GM21423 (cell line): ENCODE measurements at regions not wholly inside any gene's neighbourhood (a gene's known extent, or its start where the extent isn't known, plus 50 kb on each side); places are given as distances from the start of the nearest gene placed in this dataset.
"Not testable (repeated sequence)": the region's sequence is repeated elsewhere in the genome, so short reads cannot be mapped to it uniquely, and the experiment has no call there.

Source experiments
- ATAC-seq: cut with Tn5 transposase; IDR thresholded peaks from one replicate; pipeline ENCODE4 v1.9.1; 2021; ENCODE audit warnings: mild to moderate bottlenecking, moderate library complexity; ENCODE audit not compliant: unreplicated experiment

GRCh38 chr18:1267021-1267420 lies 362.4 kb downstream of the ADCYAP1 start:
- ATAC-seq = no peak

DNA sequence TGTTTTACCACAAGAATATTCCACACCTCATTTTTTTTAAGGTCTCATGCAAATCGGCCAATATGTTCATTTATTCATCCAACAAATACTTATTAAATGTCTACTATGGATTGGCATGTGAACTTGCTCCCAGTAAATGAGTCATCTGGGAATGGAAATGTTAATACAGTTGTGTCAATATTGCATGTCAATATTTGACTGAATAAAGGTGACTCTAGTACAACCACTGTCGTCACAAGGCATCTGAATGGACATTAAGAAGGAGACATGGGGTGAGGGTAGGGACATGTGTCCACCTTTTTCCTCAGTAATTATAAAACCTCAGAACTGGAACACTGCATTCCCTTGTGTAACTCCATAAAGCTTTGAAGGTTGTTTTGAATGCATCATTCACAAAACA lies 365.4 kb downstream of the ADCYAP1 start:
- ATAC-seq = no peak

GRCh38 chr18:1273469-1273868 lies 368.8 kb downstream of the ADCYAP1 start:
- no peak for ATAC-seq

DNA sequence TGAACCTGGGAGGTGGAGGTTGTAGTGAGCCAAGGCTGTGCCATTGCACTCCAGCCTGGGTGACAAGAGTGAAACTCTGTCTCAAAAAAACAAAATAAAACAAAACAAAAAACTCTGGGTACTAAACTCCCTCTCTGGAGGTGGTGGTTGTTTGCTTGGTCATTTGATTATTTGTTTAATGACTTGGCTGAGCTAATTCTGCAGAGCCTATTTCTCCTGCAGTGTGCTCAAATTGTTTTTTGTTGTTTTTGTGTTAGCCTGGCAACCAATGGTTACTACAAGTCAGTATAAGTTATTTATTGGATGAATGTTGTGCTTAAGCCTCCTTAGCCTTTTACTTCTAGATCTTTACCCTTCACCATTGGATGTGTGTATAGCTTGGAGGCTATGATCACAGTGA lies 387.5 kb downstream of the ADCYAP1 start:
- ATAC-seq = no peak

GRCh38 chr18:1294229-1294628 lies 389.6 kb downstream of the ADCYAP1 start:
- ATAC-seq = no peak

DNA sequence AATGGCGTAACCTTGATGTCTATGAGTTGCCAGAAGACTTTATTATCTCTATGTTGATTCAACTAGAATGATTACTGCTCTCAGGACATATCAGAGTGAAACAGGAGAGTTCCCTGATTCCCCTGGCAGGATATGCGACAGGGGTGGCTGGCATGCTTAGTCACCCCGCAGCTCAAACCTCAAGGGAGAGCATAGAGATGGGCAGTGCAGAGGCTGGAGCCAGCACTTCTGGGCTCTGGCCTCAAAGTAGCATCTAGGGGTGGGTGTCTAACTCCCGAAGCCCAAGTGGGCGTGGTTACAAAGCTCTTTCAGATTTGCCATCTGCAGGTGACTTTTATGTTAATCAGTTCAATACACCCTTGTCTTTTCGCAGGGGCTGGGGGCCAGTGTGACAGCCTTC lies 391.6 kb downstream of the ADCYAP1 start:
- ATAC-seq = no peak

DNA sequence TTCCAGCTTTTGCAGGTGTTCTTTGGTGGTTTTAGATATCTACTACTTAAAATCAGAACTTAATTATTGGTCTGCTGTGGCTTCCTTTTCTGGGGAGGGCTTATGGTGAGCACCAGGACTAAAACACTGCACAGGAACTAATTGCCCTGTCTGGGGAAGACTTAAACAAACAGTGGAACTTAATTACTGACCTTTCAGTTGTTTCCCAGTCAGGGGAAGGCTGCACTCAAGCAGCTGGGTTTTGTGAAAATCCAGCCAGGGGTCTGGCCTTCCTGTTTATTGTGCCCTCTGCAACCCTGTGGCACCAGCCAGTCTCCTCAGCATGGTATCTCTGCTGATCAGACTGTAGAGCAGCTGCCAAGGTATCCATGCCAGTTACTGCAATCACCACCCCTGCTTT lies 398.2 kb downstream of the ADCYAP1 start:
- ATAC-seq = no peak

DNA sequence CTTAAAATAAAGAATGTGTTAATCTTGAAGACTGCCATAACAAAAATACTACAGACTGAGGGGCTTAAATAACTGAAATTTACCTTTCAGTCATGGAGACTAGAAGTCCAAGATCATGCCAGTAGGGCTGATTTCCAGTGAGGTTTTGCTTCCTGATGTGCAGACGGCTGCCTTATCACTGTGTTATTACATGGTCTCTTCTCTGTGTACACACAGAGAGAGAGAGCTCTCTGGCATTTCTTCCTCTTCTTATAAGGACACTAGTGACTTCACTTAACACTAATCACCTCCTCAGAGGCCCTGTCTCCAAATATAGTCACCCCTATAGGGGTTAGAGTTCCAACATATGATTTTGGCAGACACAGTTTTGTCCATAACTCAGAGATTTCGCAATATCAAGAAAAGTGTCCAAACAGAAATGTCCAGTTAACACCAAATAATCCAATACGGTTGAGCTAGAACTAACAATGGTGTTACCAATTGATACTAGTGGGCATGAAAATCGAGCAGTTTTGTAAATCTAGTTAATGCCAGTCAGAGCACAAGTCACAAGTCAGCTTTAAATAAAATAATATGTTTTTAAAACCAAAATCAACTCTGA lies 399.8 kb downstream of the ADCYAP1 start:
- ATAC-seq = no peak

GRCh38 chr18:1306641-1307040 lies 402.0 kb downstream of the ADCYAP1 start:
- no peak for ATAC-seq

DNA sequence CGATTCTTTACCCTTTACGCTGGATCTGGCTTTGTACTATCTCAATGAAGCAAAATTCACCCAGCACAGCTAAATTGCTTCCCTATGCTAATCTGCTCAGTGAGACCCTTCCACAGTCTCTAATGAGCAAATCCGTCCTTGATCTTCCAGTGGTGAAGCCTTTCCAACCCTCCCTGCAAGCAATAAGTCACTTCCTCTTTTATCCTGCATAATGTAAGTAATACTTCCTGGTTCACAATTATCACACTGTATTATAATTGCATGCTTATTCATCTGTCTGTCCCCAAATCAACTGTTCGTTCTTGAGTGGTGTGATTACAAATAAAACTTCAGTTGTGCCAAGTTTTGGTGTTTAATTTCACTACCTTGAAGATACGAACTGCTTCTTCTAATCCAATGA lies 404.0 kb downstream of the ADCYAP1 start:
- ATAC-seq = no peak

DNA sequence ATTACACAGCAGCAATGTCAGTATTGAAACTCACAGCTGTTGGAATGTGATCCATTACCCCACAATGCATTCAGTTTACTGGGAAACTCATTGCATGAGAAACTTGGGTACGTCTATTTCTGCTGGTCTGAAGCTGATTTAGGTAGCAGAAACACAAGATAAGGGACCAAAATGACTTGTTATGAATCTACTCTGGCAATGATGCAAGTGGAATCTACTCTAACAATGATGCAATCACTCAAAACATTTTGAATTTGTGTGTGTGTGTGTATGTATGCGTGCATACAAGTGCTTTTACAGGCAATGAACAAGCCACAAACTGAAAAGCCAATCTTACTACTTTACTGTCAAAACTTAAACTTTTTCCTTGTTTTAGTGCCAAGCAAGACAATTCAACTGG lies 406.7 kb downstream of the ADCYAP1 start:
- no peak for ATAC-seq

DNA sequence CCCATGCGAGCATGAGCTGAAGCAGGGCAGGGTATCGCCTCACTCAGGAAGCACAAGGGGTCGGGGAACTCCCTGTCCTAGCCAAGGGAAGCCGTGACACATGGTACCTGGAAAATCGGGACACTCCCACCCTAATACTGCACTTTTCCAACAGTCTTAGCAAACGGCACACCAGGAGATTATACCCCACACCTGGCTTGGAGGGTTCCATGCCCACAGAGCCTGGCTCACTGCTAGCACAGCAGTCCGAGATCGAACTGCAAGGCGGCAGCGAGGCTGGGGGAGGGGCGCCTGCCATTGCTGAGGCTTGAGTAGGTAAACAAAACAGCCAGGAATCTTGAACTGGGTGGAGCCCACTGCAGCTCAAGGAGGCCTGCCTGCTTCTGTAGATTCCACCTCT lies 430.7 kb downstream of the ADCYAP1 start:
- ATAC-seq = not testable (repeated sequence)

DNA sequence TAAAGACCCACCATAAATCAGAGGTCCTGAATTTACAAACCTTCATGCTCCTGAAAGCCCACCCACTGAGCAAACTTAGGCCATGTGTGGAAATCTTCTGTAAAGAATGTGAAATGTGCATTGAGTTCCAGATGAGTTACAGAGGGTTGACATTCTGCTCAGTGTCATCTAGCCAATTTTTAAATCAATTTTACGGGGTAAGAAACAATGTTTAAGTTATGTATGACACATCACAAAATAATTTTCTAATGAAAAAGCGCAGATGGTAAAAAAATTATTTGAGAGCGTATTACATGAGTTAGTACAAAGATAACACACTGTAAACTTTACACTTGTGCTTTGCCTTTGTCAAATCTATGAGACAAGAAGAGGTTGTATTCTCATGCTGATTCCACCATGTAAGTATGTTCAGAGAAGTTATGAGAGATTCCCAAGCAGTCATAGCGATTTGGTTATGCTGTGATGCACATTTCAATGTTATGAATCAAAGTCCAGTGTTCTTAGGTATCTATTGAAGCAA lies 446.3 kb downstream of the ADCYAP1 start:
- no peak for ATAC-seq

DNA sequence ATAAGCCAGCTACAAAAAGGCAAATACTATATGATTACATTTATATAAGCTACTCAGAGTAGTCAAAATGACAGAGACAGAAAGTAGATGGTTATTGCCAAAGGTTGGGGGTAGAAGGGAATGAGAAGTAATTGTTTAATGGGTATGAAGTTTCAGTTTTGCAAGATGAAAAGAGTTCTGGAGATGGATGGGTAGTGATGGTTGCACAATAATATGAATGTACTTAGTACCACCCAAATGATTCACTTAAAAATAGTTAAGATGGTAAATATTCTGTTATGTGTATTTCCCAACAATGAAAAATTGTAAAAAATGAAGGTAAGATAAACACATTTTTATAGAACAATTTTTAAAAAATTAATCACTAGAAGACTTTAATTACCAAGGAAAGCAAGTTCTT lies 448.4 kb downstream of the ADCYAP1 start:
- no peak for ATAC-seq

DNA sequence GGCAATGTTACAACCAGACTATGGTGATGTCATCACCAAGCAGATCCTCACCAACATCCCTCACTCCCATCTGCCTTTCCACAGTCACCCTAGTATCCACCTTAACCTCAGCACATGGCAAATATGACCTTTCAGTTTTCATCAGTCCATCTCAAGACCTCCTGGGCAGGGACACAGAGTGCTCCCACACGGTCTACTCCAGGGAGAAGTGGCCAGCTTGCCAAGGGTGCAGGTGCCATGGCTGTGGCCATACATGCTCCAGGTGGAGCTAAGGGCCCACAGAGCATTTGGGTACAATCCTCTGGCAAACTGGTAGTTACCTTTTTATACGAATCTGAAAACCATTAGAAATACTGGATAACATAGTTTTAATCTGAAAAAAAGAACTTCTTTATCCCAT lies 453.1 kb downstream of the ADCYAP1 start:
- ATAC-seq = no peak

- no peak for ATAC-seq
Measured at GRCh38 chr18:1361936-1362335, 457.3 kb downstream of the ADCYAP1 start.

DNA sequence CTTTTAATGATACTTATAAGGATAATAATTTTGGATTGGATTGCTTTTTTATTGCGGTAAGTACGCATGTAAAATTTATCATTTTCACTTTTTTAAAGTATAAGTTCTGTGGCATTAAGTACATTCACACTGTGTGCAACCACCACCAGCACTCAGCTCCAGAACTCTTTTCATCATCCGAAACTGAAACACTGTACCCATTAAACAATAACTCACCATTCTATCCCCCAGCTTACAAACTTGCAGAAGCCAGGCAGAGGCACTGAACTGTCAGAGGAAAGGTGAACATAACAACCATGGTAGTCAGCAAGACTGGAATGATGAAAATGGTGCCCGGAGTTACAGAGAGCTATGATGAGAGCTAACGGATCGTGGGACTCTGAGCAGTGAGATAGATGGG lies 465.9 kb downstream of the ADCYAP1 start:
- ATAC-seq = peak; percentile 50

DNA sequence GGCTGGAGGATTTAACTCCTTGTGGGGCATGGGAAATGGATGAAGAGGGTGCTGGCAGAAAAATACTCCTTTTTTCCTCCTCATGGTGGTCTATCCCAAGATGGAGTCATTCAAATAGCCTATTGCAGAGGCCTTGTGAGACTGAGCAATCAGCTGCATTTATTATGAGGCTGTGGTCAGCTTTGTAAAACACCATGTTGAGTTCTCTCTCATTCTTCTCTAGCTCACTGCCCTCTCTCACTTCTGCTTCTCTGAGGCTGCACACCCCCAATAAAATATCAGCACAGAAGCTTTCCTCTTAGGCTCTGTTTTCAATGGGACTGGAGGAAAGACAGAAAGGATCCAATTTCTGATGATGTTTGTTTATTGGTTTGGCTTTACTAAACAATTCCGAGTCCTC lies 467.1 kb downstream of the ADCYAP1 start:
- ATAC-seq = no peak

DNA sequence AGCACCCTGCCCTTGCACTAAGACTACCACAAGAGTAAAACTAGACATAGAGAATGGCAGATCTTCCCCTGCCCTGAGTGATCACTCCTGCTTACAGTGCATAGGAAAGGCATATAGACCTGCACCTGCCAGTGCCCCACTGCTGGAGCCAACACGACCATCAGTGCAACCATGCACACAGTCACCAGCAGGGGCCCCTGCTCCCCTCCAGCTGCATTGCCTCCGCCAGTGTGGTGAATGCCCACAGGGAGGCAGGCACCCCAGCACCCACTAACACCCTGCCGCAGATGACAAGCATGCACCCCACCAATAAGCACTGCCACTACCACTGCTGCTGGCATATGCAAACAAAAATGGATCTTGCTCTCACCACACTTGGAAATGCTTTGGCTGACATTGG lies 478.8 kb downstream of the ADCYAP1 start:
- no peak for ATAC-seq

GRCh38 chr18:1388468-1388867 lies 483.8 kb downstream of the ADCYAP1 start:
- ATAC-seq = not testable (repeated sequence)

- no peak for ATAC-seq
Measured at GRCh38 chr18:1392046-1392445, 487.4 kb downstream of the ADCYAP1 start.

DNA sequence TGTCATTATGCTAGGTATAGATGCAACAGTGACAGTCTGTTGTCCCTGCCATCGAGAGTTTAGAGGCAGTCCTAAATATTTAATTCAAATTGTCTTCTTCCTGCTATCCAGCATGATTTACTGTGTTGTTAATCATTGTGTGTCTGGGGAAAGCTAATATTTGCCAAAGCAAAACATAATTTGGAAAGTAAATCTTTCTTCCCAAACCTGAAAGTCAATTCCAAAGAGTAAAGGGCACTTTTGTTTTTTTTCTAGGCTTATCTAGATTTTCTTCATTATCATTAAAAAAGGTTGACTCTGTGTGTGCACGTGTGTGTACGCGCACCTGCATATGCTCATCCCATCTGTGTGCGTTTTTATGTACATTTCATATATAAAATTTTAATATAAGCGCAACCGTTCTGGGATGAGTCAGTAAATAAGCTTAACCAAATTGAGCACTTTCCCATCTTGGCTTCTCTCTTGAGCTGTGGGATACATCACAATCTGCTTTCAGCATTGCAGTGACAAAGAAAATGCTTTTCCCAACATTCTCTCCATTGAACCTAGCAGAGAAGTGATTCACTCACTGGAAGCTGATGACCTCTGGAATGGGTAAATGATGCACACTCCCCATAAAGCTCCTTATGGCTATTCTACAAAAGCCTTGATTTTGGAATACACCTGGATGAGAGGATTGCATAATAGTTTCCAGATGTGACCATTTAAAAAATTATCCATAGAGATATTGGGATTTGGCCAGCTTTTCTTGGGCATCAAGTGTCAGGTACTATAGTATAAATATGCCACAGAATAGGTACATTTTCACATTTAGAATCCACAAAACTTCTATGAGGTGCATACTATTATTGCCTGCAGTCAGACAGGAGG lies 488.4 kb downstream of the ADCYAP1 start:
- ATAC-seq = no peak
